HepG2 (cell line): ENCODE measurements at regions not wholly inside any gene's neighbourhood (a gene's known extent, or its start where the extent isn't known, plus 50 kb on each side); places are given as distances from the start of the nearest gene placed in this dataset.
"Not testable (repeated sequence)": the region's sequence is repeated elsewhere in the genome, so short reads cannot be mapped to it uniquely, and the experiment has no call there.

Experiments used
- ATAC-seq: fragments of 200-7000 bp; cut with Tn5 transposase; 3 replicates; pipeline ENCODE4 v1.9.1; 2020; ENCODE audit warnings: mild to moderate bottlenecking, moderate library complexity
- BruUV-seq: library from RNA; stranded (reverse); fragments of 400-500 nt; replicated peaks from 2 replicates; lab custom pipeline; 2021; lab: Mats Ljungman, UMichigan
- CTCF ChIA-PET: fragments of 300-600 bp; formaldehyde crosslinking; extraction: SDS; loops from one replicate; lab custom pipeline; 2021; ENCODE audit warnings: low total read pairs, inconsistent platforms, low intra/inter-chr PET ratio; lab: Yijun Ruan, JAX
- POLR2A ChIA-PET: fragments of 350-600 bp; sonication (Branson Sonifier 250); formaldehyde crosslinking; loops from one replicate; lab custom pipeline; 2020; ENCODE audit warnings: antibody characterized with exemption, inconsistent platforms; lab: Yijun Ruan, JAX
- DNase-seq: peaks from one replicate; pipeline ENCODE4 v3.0.0-alpha.2; 2015; ENCODE audit warnings: low spot score
- FAIRE-seq: peaks from 3 replicates; lab custom pipeline; 2011; peaks lifted over from hg19 to GRCh38; lab: Jason Lieb, UNC
- H2AFZ ChIP-seq: one replicate; pipeline ENCODE4 v1.6.1; 2011; ENCODE audit warnings: low read length, inconsistent platforms
- H3K27ac ChIP-seq: fragments of 300-600 bp; 3 replicates; pipeline ENCODE4 v1.8.0; 2011; ENCODE audit warnings: mixed run types, mild to moderate bottlenecking, mixed read lengths, low read length, inconsistent platforms; ENCODE audit not compliant: insufficient read depth; ENCODE audit errors: extremely low read length
- H3K27me3 ChIP-seq, 2 experiments: fragments of 200-600 bp in 1 of 2; 2 replicates in 1 of 2; 3 replicates in 1 of 2; pipeline versions ENCODE4 v1.6.0 to v1.8.0; 2011; ENCODE audit warnings: low read length in 2 of 2, mild to moderate bottlenecking in 2 of 2, moderate library complexity in 2 of 2, inconsistent platforms in 1 of 2; ENCODE audit not compliant: insufficient read depth in 2 of 2, control insufficient read depth in 1 of 2
- H3K36me3 ChIP-seq, 2 experiments: fragments of 200-600 bp in 1 of 2; replicated peaks in 1 of 2; 2 replicates in 1 of 2; 3 replicates in 1 of 2; pipeline versions ENCODE4 v1.5.1 to v1.8.0; 2011; ENCODE audit warnings: low read length in 2 of 2, inconsistent platforms in 1 of 2; ENCODE audit not compliant: insufficient read depth in 2 of 2, control insufficient read depth in 1 of 2
- H3K4me1 ChIP-seq: 2 replicates; pipeline ENCODE4 v1.5.1; 2012; ENCODE audit warnings: low read length, inconsistent platforms; ENCODE audit not compliant: insufficient read depth
- H3K4me2 ChIP-seq: 2 replicates; pipeline ENCODE4 v1.6.0; 2011; ENCODE audit warnings: low read depth, low read length, inconsistent platforms
- H3K4me3 ChIP-seq, 3 experiments: fragments of 200-600 bp in 1 of 3; sonication (generic), shearing (Covaris generic) in 1 of 3; replicated peaks in 1 of 3; 2 replicates each; pipeline ENCODE4 v1.5.1; 2011 to 2016; ENCODE audit warnings: low read length in 3 of 3, inconsistent platforms in 2 of 3, low read depth in 2 of 3, mild to moderate bottlenecking in 2 of 3, control low read depth in 1 of 3, mixed read lengths in 1 of 3; ENCODE audit not compliant: insufficient read depth in 1 of 3
- H3K79me2 ChIP-seq: one replicate; pipeline ENCODE4 v1.6.1; 2011; ENCODE audit warnings: low read length, inconsistent platforms; ENCODE audit not compliant: insufficient read depth
- H3K9ac ChIP-seq: 2 replicates; pipeline ENCODE4 v1.6.0; 2011; ENCODE audit warnings: mild to moderate bottlenecking, low read depth, low read length, inconsistent platforms; ENCODE audit not compliant: insufficient read depth
- H3K9me3 ChIP-seq: 2 replicates; pipeline ENCODE4 v1.5.1; 2012; ENCODE audit warnings: mild to moderate bottlenecking, low read length
- H4K20me1 ChIP-seq: 2 replicates; pipeline ENCODE4 v1.6.0; 2011; ENCODE audit warnings: inconsistent platforms, mild to moderate bottlenecking, low read length, moderate library complexity; ENCODE audit not compliant: insufficient read depth
- MAFF ChIP-seq: IDR thresholded peaks from 2 replicates; pipeline ENCODE4 v1.6.1; 2011; ENCODE audit warnings: low read depth, low read length, improper control_type of control experiment
- MAFK ChIP-seq, 2 experiments: IDR thresholded peaks in 1 of 2; conservative IDR thresholded peaks in 1 of 2; 2 replicates each; pipeline ENCODE4 v1.6.1; 2011; ENCODE audit warnings: improper control_type of control experiment in 2 of 2, low read length in 2 of 2
- TCF7L2 ChIP-seq: IDR thresholded peaks from 2 replicates; pipeline ENCODE4 v1.6.1; 2011; ENCODE audit warnings: mild to moderate bottlenecking, low read depth, low read length, moderate library complexity
- WGBS: methylation state at CpG from one replicate; pipeline ENCODE4 v1.1.6; 2017; ENCODE audit warnings: low lambda C conversion rate; 5-methylcytosine and 5-hydroxymethylcytosine counted together
- in situ Hi-C: cut with HindIII; loops from 2 replicates; pipeline ENCODE4 v1.10.0; 2017; ENCODE audit warnings: low pct_unique_long_range_greater_than_20kb; ENCODE audit not compliant: extremely low pct_ligation_motif_present
- intact Hi-C: fragments of 100-400 bp; cut with micrococcal nuclease; formaldehyde crosslinking; loops from one replicate; pipeline ENCODE4 v1.10.0; 2022; ENCODE audit not compliant: unreplicated experiment

DNA sequence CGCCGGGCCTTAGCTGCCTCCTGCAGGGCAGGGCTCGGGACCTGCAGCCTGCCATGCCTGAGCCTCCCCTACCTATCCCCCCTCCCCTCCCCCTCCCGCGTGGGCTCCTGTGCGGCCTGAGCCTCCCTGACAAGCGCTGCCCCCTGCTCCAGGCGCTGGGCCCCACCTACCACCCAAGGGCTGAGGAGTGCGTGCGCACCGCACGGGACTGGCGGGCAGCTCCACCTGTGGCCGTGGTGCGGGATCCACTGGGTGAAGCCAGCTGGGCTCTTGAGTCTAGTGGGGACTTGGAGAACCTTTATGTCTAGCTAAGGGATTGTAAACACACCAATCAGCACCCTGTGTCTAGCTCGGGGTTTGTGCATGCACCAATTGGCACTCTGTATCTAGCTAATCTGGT, 554.6 kb upstream of the ACTRT1 start:
- H3K9me3 ChIP-seq, ATAC-seq, H3K27me3 ChIP-seq, BruUV-seq, H3K27ac ChIP-seq, H3K4me2 ChIP-seq, H3K36me3 ChIP-seq, intact Hi-C loops, H4K20me1 ChIP-seq, H2AFZ ChIP-seq, H3K4me1 ChIP-seq, H3K79me2 ChIP-seq, CTCF ChIA-PET, in situ Hi-C loops, H3K4me3 ChIP-seq, POLR2A ChIA-PET, H3K9ac ChIP-seq, FAIRE-seq, DNase-seq: not testable (repeated sequence)
- no CpG with 5 or more reads among the region's 16 CpGs for WGBS

DNA sequence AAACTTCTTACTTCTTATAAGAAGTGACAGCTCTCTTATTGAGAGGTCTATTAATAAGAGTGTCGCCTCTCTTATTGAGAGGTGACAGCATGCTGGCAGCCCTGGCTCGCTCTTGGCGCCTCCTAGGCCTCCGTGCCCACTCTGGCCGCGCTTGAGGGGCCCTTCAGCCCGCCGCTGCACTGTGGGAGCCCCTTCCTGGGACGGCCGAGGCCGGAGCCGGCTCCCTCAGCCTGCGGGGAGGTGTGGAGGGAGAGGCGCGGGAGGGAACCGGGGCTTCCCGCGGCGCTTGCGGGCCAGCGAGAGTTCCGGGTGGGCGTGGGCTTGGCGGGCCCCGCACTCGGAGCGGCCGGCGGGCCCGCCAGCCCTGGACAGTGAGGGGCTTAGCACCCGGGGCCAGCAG, 554.2 kb upstream of the ACTRT1 start:
- 85% methylated on average over 15 of the region's 31 CpGs for WGBS
- H4K20me1 ChIP-seq, in situ Hi-C loops, H3K79me2 ChIP-seq, H3K27ac ChIP-seq, H3K4me1 ChIP-seq, H3K36me3 ChIP-seq, H3K9me3 ChIP-seq, H2AFZ ChIP-seq, H3K4me3 ChIP-seq, FAIRE-seq, intact Hi-C loops, CTCF ChIA-PET, ATAC-seq, DNase-seq, BruUV-seq, H3K9ac ChIP-seq, POLR2A ChIA-PET, H3K4me2 ChIP-seq, H3K27me3 ChIP-seq: not testable (repeated sequence)

DNA sequence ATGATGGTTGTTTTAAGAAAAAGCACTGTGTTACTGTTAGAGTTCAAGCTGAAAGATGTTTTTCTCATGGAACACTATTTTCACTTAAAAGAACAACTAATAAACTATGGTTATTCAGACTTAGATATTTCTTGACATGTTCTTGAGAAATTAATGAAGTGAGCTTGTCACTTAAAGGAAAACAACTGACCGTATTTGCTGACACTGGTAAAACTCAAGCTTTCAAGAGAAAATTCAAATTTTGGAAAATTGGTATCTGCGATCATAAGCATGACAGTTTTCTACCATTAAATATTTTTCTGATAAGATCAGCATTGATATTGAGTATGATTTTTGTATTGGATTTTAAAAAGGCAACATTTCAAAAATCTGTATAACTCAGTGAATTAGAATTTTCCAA, 549.5 kb upstream of the ACTRT1 start:
- Histone ChIP-seq H3K27ac (no peak overlapping the region), H3K4me1 (no peaks in the 10 kb centered on the region), H3K27me3 (no peaks in the 10 kb centered on the region), H3K36me3 (no peaks in the 10 kb centered on the region), H3K79me2 (no peaks in the 10 kb centered on the region), H3K9ac (no peak overlapping the region), H3K9me3 (no peaks in the 10 kb centered on the region), H3K4me2 (no peak overlapping the region), H4K20me1 (no peaks in the 10 kb centered on the region), H2AFZ (no peak overlapping the region), H3K4me3 (no peak overlapping the region)
- DNase-seq: no peak
- in situ Hi-C loops (no loop called here), intact Hi-C loops (no loop called here)
- no peak for ATAC-seq
- TF ChIP-seq TCF7L2 (no peak), MAFK (conservative IDR thresholded peaks at IDR 0.05 in 1 of 2, IDR thresholded peaks at IDR 0.05 in 1 of 2; ENCODE audit: low read length in 2 of 2) (peak; percentile 39 to 70; a peak in 3 of 4 replicates), MAFF (peak; percentile 44; the same call in 1 of the 2 replicates)
- WGBS: 20% methylated on average over 2 of the region's 2 CpGs
- FAIRE-seq: no peak
- ChIA-PET CTCF (no interaction called here), POLR2A (no interaction called here)
- BruUV-seq: no TSS peak
